ENCODE measurements at regions not wholly inside any gene's neighbourhood (a gene's known extent, or its start where the extent isn't known, plus 50 kb on each side); places are given as distances from the start of the nearest gene placed in this dataset.

DNA sequence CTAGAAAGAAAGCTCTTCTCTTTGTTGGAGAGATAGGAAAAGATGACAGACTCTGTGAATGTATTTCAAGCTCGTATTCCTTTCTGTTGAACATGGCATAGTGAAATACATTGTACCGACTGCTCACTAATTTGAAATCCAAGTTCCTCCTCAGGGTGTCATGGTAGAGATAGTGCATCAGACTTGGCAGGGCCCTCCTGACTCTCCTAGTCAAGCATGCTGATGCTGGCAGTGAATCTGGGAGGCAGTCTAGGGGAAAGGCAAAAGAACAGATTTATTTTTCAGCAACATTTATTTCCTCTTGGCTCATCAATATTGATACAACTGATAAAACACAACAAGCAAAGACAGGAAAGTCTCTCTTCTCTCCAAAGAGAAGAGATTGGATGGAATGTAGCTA, 356.3 kb upstream of the IRAK1BP1 start:
- H3K27ac ChIP-seq (ENCODE audit: insufficient read depth, low read length), result no peak overlapping the region
- H4K20me1 ChIP-seq (ENCODE audit: control insufficient read depth, extremely low read depth, insufficient read depth, low read length), result no peaks in the 10 kb centered on the region
- no peak overlapping the region for H2AFZ ChIP-seq (ENCODE audit: low read length)
- no peak overlapping the region for H3K9ac ChIP-seq (ENCODE audit: insufficient read depth, low read length)
- no peak for DNase-seq (ENCODE audit: low read depth in 2 of 2)
- H3K36me3 ChIP-seq (ENCODE audit: control insufficient read depth, insufficient read depth, low read length), result no peaks in the 10 kb centered on the region
- no peak overlapping the region for H3K4me3 ChIP-seq (replicated peaks in 1 of 4; ENCODE audit: control extremely low read depth in 1 of 4, insufficient read depth in 1 of 4, low read depth in 3 of 4, low read length in 4 of 4)
- no peak for TF ChIP-seq EZH2 (IDR thresholded peaks at IDR 0.05; ENCODE audit: low read length, missing control alignments)
- TF ChIP-seq, protein P1, sequence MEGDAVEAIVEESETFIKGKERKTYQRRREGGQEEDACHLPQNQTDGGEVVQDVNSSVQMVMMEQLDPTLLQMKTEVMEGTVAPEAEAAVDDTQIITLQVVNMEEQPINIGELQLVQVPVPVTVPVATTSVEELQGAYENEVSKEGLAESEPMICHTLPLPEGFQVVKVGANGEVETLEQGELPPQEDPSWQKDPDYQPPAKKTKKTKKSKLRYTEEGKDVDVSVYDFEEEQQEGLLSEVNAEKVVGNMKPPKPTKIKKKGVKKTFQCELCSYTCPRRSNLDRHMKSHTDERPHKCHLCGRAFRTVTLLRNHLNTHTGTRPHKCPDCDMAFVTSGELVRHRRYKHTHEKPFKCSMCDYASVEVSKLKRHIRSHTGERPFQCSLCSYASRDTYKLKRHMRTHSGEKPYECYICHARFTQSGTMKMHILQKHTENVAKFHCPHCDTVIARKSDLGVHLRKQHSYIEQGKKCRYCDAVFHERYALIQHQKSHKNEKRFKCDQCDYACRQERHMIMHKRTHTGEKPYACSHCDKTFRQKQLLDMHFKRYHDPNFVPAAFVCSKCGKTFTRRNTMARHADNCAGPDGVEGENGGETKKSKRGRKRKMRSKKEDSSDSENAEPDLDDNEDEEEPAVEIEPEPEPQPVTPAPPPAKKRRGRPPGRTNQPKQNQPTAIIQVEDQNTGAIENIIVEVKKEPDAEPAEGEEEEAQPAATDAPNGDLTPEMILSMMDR (conservative IDR thresholded peaks at IDR 0.05 in 1 of 2, IDR thresholded peaks at IDR 0.05 in 1 of 2; ENCODE audit: low read depth in 1 of 2, low read length in 2 of 2), result no peak
- H3K9me3 ChIP-seq (ENCODE audit: control insufficient read depth, insufficient read depth, low read depth, low read length), result no peaks in the 10 kb centered on the region
- H3K4me1 ChIP-seq (ENCODE audit: control insufficient read depth, extremely low read depth, insufficient read depth, low read length), result no peaks in the 10 kb centered on the region
- H3K27me3 ChIP-seq (ENCODE audit: control insufficient read depth, insufficient read depth, low read length), result no peaks in the 10 kb centered on the region
- H3K79me2 ChIP-seq (ENCODE audit: control insufficient read depth, insufficient read depth, low read length), result no peaks in the 10 kb centered on the region
- H3K4me2 ChIP-seq (ENCODE audit: extremely low read depth, insufficient read depth, low read length), result no peak overlapping the region

GRCh38 chr6:78513856-78514255, 353.5 kb upstream of the IRAK1BP1 start:
- Histone ChIP-seq H3K4me1 (ENCODE audit: control insufficient read depth, extremely low read depth, insufficient read depth, low read length) (no peaks in the 10 kb centered on the region), H4K20me1 (ENCODE audit: control insufficient read depth, extremely low read depth, insufficient read depth, low read length) (no peaks in the 10 kb centered on the region), H3K9ac (ENCODE audit: insufficient read depth, low read length) (no peak overlapping the region), H3K4me2 (ENCODE audit: extremely low read depth, insufficient read depth, low read length) (no peak overlapping the region), H2AFZ (ENCODE audit: low read length) (no peak overlapping the region), H3K79me2 (ENCODE audit: control insufficient read depth, insufficient read depth, low read length) (no peaks in the 10 kb centered on the region), H3K36me3 (ENCODE audit: control insufficient read depth, insufficient read depth, low read length) (no peaks in the 10 kb centered on the region), H3K4me3 (replicated peaks in 1 of 4; ENCODE audit: control extremely low read depth in 1 of 4, insufficient read depth in 1 of 4, low read depth in 3 of 4, low read length in 4 of 4) (no peak overlapping the region), H3K27me3 (ENCODE audit: control insufficient read depth, insufficient read depth, low read length) (no peaks in the 10 kb centered on the region), H3K9me3 (ENCODE audit: control insufficient read depth, insufficient read depth, low read depth, low read length) (no peaks in the 10 kb centered on the region), H3K27ac (ENCODE audit: insufficient read depth, low read length) (no peak overlapping the region)
- no peak for DNase-seq (ENCODE audit: low read depth in 2 of 2)
- TF ChIP-seq, protein P1 (conservative IDR thresholded peaks at IDR 0.05 in 1 of 2, IDR thresholded peaks at IDR 0.05 in 1 of 2; ENCODE audit: low read depth in 1 of 2, low read length in 2 of 2), result no peak
- TF ChIP-seq EZH2 (IDR thresholded peaks at IDR 0.05; ENCODE audit: low read length, missing control alignments), result no peak

DNA sequence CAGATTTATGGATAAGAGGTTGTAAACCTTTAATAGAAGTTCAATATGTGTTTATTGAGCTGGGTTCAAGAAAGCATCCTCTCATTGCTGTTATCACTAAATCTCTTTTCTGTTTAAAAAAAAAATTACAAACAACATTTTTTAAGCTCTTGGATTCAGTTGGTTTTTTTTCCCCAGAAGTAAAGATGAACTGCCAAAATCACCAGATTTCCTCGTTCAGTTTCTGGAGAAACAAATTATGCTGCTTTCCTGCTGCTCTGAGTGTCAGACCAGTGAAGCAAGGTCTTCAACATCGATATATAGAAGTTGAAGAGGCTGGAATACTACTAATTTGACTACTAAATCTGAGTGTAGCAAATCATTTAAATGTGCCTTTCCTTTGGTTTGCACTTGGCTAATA, 352.1 kb upstream of the IRAK1BP1 start:
- Histone ChIP-seq H3K36me3 (ENCODE audit: control insufficient read depth, insufficient read depth, low read length) (no peaks in the 10 kb centered on the region), H3K9ac (ENCODE audit: insufficient read depth, low read length) (no peak overlapping the region), H3K4me2 (ENCODE audit: extremely low read depth, insufficient read depth, low read length) (no peak overlapping the region), H3K4me3 (replicated peaks in 1 of 4; ENCODE audit: control extremely low read depth in 1 of 4, insufficient read depth in 1 of 4, low read depth in 3 of 4, low read length in 4 of 4) (no peak overlapping the region), H3K27ac (ENCODE audit: insufficient read depth, low read length) (no peak overlapping the region), H3K79me2 (ENCODE audit: control insufficient read depth, insufficient read depth, low read length) (no peaks in the 10 kb centered on the region), H2AFZ (ENCODE audit: low read length) (no peak overlapping the region), H3K27me3 (ENCODE audit: control insufficient read depth, insufficient read depth, low read length) (no peaks in the 10 kb centered on the region), H3K9me3 (ENCODE audit: control insufficient read depth, insufficient read depth, low read depth, low read length) (no peaks in the 10 kb centered on the region), H4K20me1 (ENCODE audit: control insufficient read depth, extremely low read depth, insufficient read depth, low read length) (no peaks in the 10 kb centered on the region), H3K4me1 (ENCODE audit: control insufficient read depth, extremely low read depth, insufficient read depth, low read length) (no peaks in the 10 kb centered on the region)
- TF ChIP-seq, protein P1 (conservative IDR thresholded peaks at IDR 0.05 in 1 of 2, IDR thresholded peaks at IDR 0.05 in 1 of 2; ENCODE audit: low read depth in 1 of 2, low read length in 2 of 2), result no peak
- TF ChIP-seq EZH2 (IDR thresholded peaks at IDR 0.05; ENCODE audit: low read length, missing control alignments), result no peak
- DNase-seq (ENCODE audit: low read depth in 2 of 2), result no peak

All from fibroblast of lung (primary cell).